OCI-LY1 (cell line): ENCODE measurements at regions not wholly inside any gene's neighbourhood (a gene's known extent, or its start where the extent isn't known, plus 50 kb on each side); places are given as distances from the start of the nearest gene placed in this dataset.

Source experiments
- H2AFZ ChIP-seq: fragments of 200-600 bp; sonication (generic), shearing (Covaris generic); 2 replicates; pipeline ENCODE4 v1.6.0; 2014; ENCODE audit warnings: antibody characterized with exemption, mild to moderate bottlenecking, low read length
- H3F3A ChIP-seq: fragments of 200-600 bp; sonication (generic), shearing (Covaris generic); 2 replicates; pipeline ENCODE4 v1.6.0; 2014; ENCODE audit warnings: mild to moderate bottlenecking, antibody characterized with exemption, low read length, moderate library complexity; ENCODE audit not compliant: insufficient read depth
- H3K27ac ChIP-seq: fragments of 200-600 bp; sonication (generic); 2 replicates; pipeline ENCODE4 v1.5.1; 2014; ENCODE audit warnings: low read length, mixed run types, mild to moderate bottlenecking, low read depth; ENCODE audit not compliant: poor library complexity, severe bottlenecking
- H3K27me3 ChIP-seq: fragments of 200-600 bp; sonication (generic); 2 replicates; pipeline ENCODE4 v1.6.0; 2014; ENCODE audit warnings: antibody characterized with exemption, mild to moderate bottlenecking, low read length, moderate library complexity; ENCODE audit not compliant: insufficient read depth
- H3K36me3 ChIP-seq: fragments of 200-600 bp; sonication (generic); 2 replicates; pipeline ENCODE4 v1.6.1; 2014; ENCODE audit warnings: mild to moderate bottlenecking, antibody characterized with exemption, low read length, moderate library complexity, mixed read lengths; ENCODE audit not compliant: insufficient read depth
- H3K4me1 ChIP-seq: fragments of 200-600 bp; sonication (generic); 2 replicates; pipeline ENCODE4 v1.5.1; 2014; ENCODE audit warnings: mild to moderate bottlenecking, low read length, moderate library complexity; ENCODE audit not compliant: insufficient read depth, severe bottlenecking
- H3K4me2 ChIP-seq: fragments of 200-600 bp; sonication (generic), shearing (Covaris generic); 2 replicates; pipeline ENCODE4 v1.6.1; 2014; ENCODE audit warnings: low read length
- H3K4me3 ChIP-seq: fragments of 200-600 bp; sonication (generic); 2 replicates; pipeline ENCODE4 v1.5.1; 2014; ENCODE audit warnings: low read length, low read depth, mild to moderate bottlenecking, mixed read lengths; ENCODE audit not compliant: poor library complexity, severe bottlenecking
- H3K79me2 ChIP-seq: fragments of 200-600 bp; shearing (Covaris generic); 2 replicates; pipeline ENCODE4 v1.6.1; 2016; ENCODE audit warnings: mixed run types, low read length, mixed read lengths; ENCODE audit not compliant: insufficient read depth
- H3K9ac ChIP-seq: fragments of 200-600 bp; sonication (generic), shearing (Covaris generic); 2 replicates; pipeline ENCODE4 v1.6.1; 2014; ENCODE audit warnings: mild to moderate bottlenecking, low read length, mixed read lengths
- H3K9me2 ChIP-seq: fragments of 200-600 bp; sonication (generic), shearing (Covaris generic); 2 replicates; pipeline ENCODE4 v1.6.1; 2014; ENCODE audit warnings: low read depth, mild to moderate bottlenecking, low read length, mixed read lengths
- H3K9me3 ChIP-seq: fragments of 200-600 bp; shearing (Covaris generic); 2 replicates; pipeline ENCODE4 v1.6.1; 2014; ENCODE audit warnings: low read length, mixed read lengths
- H4K20me1 ChIP-seq: fragments of 200-600 bp; sonication (generic), shearing (Covaris generic); 2 replicates; pipeline ENCODE4 v1.6.0; 2016; ENCODE audit warnings: mild to moderate bottlenecking, low read length; ENCODE audit not compliant: insufficient read depth
- EZH2 ChIP-seq: fragments of 200-600 bp; sonication (generic), shearing (Covaris generic); IDR thresholded peaks from 2 replicates; pipeline ENCODE4 v1.8.0; 2017; ENCODE audit warnings: borderline replicate concordance, mixed run types, mild to moderate bottlenecking, antibody characterized with exemption, low read length, moderate library complexity, mixed read lengths
- TF ChIP-seq, protein P1 (sequence below): fragments of 200-600 bp; sonication (generic), shearing (Covaris generic); IDR thresholded peaks from 2 replicates; pipeline ENCODE4 v1.5.1; 2017; ENCODE audit warnings: mild to moderate bottlenecking, antibody characterized with exemption, low read length, moderate library complexity, mixed read lengths

DNA sequence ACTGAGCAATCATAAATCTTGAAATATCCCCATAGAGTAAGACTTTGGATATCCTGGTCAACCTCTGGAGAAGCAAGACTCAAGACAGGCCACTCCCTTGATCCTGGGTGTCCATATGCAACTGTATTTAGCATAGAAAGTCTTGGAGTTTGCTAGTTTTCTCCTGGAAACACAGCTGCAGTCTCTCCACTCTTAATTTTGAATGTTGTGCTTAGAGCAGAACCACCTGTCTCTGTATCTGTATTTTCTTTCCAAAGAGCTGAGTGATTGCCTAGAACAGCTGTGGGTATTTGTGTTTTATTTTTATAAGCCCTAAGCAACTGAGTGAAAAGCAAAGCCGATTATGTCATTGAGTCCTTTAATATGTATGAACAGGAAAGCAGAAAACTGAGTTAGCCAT is 64.1 kb upstream of the ADAM23 start:
- H3K79me2 ChIP-seq = no peaks in the 10 kb centered on the region
- no peak overlapping the region for H3K9ac ChIP-seq
- H3K4me2 ChIP-seq = no peak overlapping the region
- no peak overlapping the region for H3K4me3 ChIP-seq
- H3K36me3 ChIP-seq = no peaks in the 10 kb centered on the region
- no peaks in the 10 kb centered on the region for H3K4me1 ChIP-seq
- no peaks in the 10 kb centered on the region for H3K9me3 ChIP-seq
- H2AFZ ChIP-seq = no peak overlapping the region
- H3F3A ChIP-seq = no peaks in the 10 kb centered on the region
- H4K20me1 ChIP-seq = no peaks in the 10 kb centered on the region
- H3K27me3 ChIP-seq = no peaks in the 10 kb centered on the region
- H3K27ac ChIP-seq = no peak overlapping the region
- no peaks in the 10 kb centered on the region for H3K9me2 ChIP-seq
- no peak for TF ChIP-seq EZH2
- TF ChIP-seq, protein P1, sequence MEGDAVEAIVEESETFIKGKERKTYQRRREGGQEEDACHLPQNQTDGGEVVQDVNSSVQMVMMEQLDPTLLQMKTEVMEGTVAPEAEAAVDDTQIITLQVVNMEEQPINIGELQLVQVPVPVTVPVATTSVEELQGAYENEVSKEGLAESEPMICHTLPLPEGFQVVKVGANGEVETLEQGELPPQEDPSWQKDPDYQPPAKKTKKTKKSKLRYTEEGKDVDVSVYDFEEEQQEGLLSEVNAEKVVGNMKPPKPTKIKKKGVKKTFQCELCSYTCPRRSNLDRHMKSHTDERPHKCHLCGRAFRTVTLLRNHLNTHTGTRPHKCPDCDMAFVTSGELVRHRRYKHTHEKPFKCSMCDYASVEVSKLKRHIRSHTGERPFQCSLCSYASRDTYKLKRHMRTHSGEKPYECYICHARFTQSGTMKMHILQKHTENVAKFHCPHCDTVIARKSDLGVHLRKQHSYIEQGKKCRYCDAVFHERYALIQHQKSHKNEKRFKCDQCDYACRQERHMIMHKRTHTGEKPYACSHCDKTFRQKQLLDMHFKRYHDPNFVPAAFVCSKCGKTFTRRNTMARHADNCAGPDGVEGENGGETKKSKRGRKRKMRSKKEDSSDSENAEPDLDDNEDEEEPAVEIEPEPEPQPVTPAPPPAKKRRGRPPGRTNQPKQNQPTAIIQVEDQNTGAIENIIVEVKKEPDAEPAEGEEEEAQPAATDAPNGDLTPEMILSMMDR = no peak

DNA sequence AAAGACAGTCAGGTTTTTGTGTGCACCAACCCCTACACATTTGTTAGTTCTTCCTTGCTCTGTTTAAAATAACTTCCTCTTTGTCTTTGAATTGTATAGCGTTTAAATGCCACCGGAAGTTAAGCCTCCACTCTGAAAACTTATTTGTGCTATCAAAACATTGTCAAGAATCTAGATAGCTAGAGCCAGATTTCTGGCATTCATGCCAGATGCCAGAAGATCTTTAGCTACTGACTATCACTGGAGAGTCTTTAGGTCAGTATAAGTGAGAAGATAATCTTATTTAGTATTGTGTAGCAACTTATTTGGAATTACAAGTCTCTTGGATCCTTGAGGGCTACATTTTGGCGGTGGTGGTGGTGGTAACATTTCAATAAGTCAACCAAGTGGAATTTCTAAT is 63.4 kb upstream of the ADAM23 start:
- TF ChIP-seq, protein P1 = no peak
- TF ChIP-seq EZH2 = no peak
- Histone ChIP-seq H3K9ac (no peak overlapping the region), H3F3A (no peaks in the 10 kb centered on the region), H3K79me2 (no peaks in the 10 kb centered on the region), H3K27ac (no peak overlapping the region), H3K9me3 (no peaks in the 10 kb centered on the region), H3K4me1 (no peaks in the 10 kb centered on the region), H3K4me3 (no peak overlapping the region), H3K4me2 (no peak overlapping the region), H3K27me3 (no peaks in the 10 kb centered on the region), H2AFZ (no peak overlapping the region), H4K20me1 (no peaks in the 10 kb centered on the region), H3K36me3 (no peaks in the 10 kb centered on the region), H3K9me2 (no peaks in the 10 kb centered on the region)

DNA sequence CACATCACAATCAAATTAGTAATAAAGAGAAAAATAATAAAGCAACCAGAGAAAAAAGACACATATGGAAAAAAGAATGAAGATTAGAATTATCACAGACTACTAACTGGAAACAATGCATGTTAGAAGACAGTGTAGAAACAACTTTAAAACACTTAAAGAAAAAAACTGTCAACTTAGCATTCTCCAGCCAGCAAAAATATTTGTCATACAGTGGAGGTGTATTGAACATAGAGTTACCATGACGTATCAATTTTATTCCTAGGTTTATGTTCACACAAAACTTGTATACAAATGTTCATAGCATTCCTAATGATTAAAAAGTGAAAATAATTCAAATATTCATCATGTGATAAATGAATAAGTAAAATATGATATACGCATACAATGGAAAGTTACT is 61.5 kb upstream of the ADAM23 start:
- no peaks in the 10 kb centered on the region for H3K36me3 ChIP-seq
- H3K4me3 ChIP-seq = no peak overlapping the region
- no peak overlapping the region for H3K9ac ChIP-seq
- TF ChIP-seq, protein P1 = no peak
- no peak for TF ChIP-seq EZH2
- no peaks in the 10 kb centered on the region for H3F3A ChIP-seq
- H3K27ac ChIP-seq = no peak overlapping the region
- H3K9me2 ChIP-seq = no peaks in the 10 kb centered on the region
- H3K27me3 ChIP-seq = no peaks in the 10 kb centered on the region
- no peak overlapping the region for H2AFZ ChIP-seq
- H3K4me2 ChIP-seq = no peak overlapping the region
- no peaks in the 10 kb centered on the region for H3K79me2 ChIP-seq
- no peaks in the 10 kb centered on the region for H3K9me3 ChIP-seq
- H3K4me1 ChIP-seq = no peaks in the 10 kb centered on the region
- H4K20me1 ChIP-seq = no peaks in the 10 kb centered on the region
